ENCODE measurements at regions not wholly inside any gene's neighbourhood (a gene's known extent, or its start where the extent isn't known, plus 50 kb on each side); places are given as distances from the start of the nearest gene placed in this dataset.

DNA sequence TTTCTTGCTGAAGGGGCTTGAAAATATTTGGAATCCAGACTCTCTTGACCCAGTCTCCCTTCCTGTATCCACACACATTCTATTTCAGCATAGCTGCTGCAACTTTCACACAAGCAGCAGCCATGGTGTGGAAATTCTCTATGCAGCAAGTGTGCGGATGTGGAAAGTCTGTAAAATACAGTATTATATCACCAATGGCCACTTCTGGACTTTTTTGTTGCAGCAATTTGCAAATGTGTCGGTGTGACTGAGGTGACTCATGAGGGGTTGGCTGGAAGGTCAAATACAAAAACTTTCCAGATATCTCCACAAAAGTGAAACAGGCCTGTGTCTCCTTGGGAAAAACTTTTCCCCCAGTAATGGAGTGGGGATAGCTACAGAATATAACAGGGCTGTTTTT is 299.3 kb upstream of the GYPC start:
- Histone ChIP-seq H3K36me3 (replicated peaks in 1 of 2; ENCODE audit: control insufficient read depth in 1 of 2, insufficient read depth in 2 of 2, low read length in 2 of 2) (no peaks in the 10 kb centered on the region), H2AFZ (ENCODE audit: insufficient read depth, low read depth, low read length, poor library complexity, severe bottlenecking) (no peak overlapping the region), H3K9ac (ENCODE audit: insufficient read depth, low read length, poor library complexity, severe bottlenecking) (no peak overlapping the region), H3K79me2 (ENCODE audit: insufficient read depth, low read length) (no peaks in the 10 kb centered on the region), H3K27me3 (ENCODE audit: control insufficient read depth in 2 of 2, insufficient read depth in 2 of 2, low read length in 2 of 2) (no peaks in the 10 kb centered on the region), H3K4me2 (replicated peaks; ENCODE audit: extremely low read depth, low read length, poor library complexity, severe bottlenecking) (no peak overlapping the region), H3K4me1 (ENCODE audit: control insufficient read depth in 1 of 2, insufficient read depth in 2 of 2, low read length in 2 of 2) (no peaks in the 10 kb centered on the region), H3K4me3 (replicated peaks in 1 of 3; ENCODE audit: low read depth in 2 of 3, low read length in 3 of 3) (no peak overlapping the region), H3K9me3 (replicated peaks in 1 of 2; ENCODE audit: control insufficient read depth in 1 of 2, insufficient read depth in 1 of 2, low read length in 2 of 2) (no peaks in the 10 kb centered on the region), H3K27ac (ENCODE audit: low read depth in 1 of 2, low read length in 2 of 2) (no peak overlapping the region), H4K20me1 (ENCODE audit: insufficient read depth, low read length) (no peaks in the 10 kb centered on the region)
- intact Hi-C loops (cut with micrococcal nuclease) = no loop called here
- H3K9me3 Mint-ChIP-seq = no peaks in the 10 kb centered on the region
- no peaks in the 10 kb centered on the region for H3K4me1 Mint-ChIP-seq
- WGBS (ENCODE audit: insufficient coverage) = no CpG with 5 or more reads among the region's 2 CpGs
- DNase-seq = no peak
- H3K4me3 Mint-ChIP-seq = no peak overlapping the region
- peaks cover 0 to 5% (median 3%) of the 10 kb centered on the region in 3 donors for H3K27me3 Mint-ChIP-seq (ENCODE audit: low read depth in 3 of 3)
- TF ChIP-seq, protein P1, sequence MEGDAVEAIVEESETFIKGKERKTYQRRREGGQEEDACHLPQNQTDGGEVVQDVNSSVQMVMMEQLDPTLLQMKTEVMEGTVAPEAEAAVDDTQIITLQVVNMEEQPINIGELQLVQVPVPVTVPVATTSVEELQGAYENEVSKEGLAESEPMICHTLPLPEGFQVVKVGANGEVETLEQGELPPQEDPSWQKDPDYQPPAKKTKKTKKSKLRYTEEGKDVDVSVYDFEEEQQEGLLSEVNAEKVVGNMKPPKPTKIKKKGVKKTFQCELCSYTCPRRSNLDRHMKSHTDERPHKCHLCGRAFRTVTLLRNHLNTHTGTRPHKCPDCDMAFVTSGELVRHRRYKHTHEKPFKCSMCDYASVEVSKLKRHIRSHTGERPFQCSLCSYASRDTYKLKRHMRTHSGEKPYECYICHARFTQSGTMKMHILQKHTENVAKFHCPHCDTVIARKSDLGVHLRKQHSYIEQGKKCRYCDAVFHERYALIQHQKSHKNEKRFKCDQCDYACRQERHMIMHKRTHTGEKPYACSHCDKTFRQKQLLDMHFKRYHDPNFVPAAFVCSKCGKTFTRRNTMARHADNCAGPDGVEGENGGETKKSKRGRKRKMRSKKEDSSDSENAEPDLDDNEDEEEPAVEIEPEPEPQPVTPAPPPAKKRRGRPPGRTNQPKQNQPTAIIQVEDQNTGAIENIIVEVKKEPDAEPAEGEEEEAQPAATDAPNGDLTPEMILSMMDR (IDR thresholded peaks at IDR 0.05) = no peak
- H3K36me3 Mint-ChIP-seq = no peaks in the 10 kb centered on the region
- H3K27ac Mint-ChIP-seq = no peak overlapping the region

DNA sequence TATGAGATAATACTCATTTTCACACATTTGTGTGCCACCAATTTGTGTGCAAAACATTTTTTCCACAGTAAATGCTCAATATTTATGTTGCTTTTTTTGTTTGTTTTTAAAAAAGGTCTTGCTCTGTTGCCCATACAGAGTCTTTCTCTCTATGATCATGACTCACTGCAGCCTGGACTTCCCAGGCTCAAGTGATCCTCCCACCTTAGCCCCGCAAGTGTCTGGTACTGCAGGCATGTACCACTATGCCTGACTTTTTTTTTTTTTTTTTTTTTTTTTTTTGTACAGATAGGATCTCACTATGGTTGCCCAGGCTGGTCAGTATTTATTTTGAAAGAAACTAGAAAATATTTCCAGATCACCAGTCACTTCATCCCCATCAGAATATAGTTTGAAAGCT is 297.8 kb upstream of the GYPC start:
- Histone ChIP-seq H3K4me1 (ENCODE audit: control insufficient read depth in 1 of 2, insufficient read depth in 2 of 2, low read length in 2 of 2) (no peaks in the 10 kb centered on the region), H3K9ac (ENCODE audit: insufficient read depth, low read length, poor library complexity, severe bottlenecking) (no peak overlapping the region), H3K27ac (ENCODE audit: low read depth in 1 of 2, low read length in 2 of 2) (no peak overlapping the region), H4K20me1 (ENCODE audit: insufficient read depth, low read length) (no peaks in the 10 kb centered on the region), H3K79me2 (ENCODE audit: insufficient read depth, low read length) (no peaks in the 10 kb centered on the region), H3K27me3 (ENCODE audit: control insufficient read depth in 2 of 2, insufficient read depth in 2 of 2, low read length in 2 of 2) (no peaks in the 10 kb centered on the region), H3K4me3 (replicated peaks in 1 of 3; ENCODE audit: low read depth in 2 of 3, low read length in 3 of 3) (no peak overlapping the region), H3K4me2 (replicated peaks; ENCODE audit: extremely low read depth, low read length, poor library complexity, severe bottlenecking) (no peak overlapping the region), H3K9me3 (replicated peaks in 1 of 2; ENCODE audit: control insufficient read depth in 1 of 2, insufficient read depth in 1 of 2, low read length in 2 of 2) (no peaks in the 10 kb centered on the region), H2AFZ (ENCODE audit: insufficient read depth, low read depth, low read length, poor library complexity, severe bottlenecking) (no peak overlapping the region), H3K36me3 (replicated peaks in 1 of 2; ENCODE audit: control insufficient read depth in 1 of 2, insufficient read depth in 2 of 2, low read length in 2 of 2) (no peaks in the 10 kb centered on the region)
- no peak overlapping the region for H3K27ac Mint-ChIP-seq
- no peaks in the 10 kb centered on the region for H3K36me3 Mint-ChIP-seq
- H3K27me3 Mint-ChIP-seq (ENCODE audit: low read depth in 3 of 3) = peaks cover 0 to 5% (median 4%) of the 10 kb centered on the region in 3 donors
- intact Hi-C loops (cut with micrococcal nuclease) = no loop called here
- no peaks in the 10 kb centered on the region for H3K4me1 Mint-ChIP-seq
- TF ChIP-seq, protein P1 (IDR thresholded peaks at IDR 0.05) = no peak
- WGBS (ENCODE audit: insufficient coverage) = no CpG with 5 or more reads among the region's 1 CpG
- no peak for DNase-seq
- H3K4me3 Mint-ChIP-seq = no peak overlapping the region
- H3K9me3 Mint-ChIP-seq = no peaks in the 10 kb centered on the region
